GM12878 (cell line): ENCODE measurements at regions not wholly inside any gene's neighbourhood (a gene's known extent, or its start where the extent isn't known, plus 50 kb on each side); places are given as distances from the start of the nearest gene placed in this dataset.

Experiments used
- ATAC-seq: fragments of 200-7000 bp; cut with Tn5 transposase; 3 replicates; pipeline ENCODE4 v1.9.1; 2020; ENCODE audit warnings: mild to moderate bottlenecking, moderate library complexity
- BruUV-seq: library from RNA; stranded (reverse); fragments of 400-500 nt; replicated peaks from 2 replicates; lab custom pipeline; 2021; lab: Mats Ljungman, UMichigan
- CTCF ChIA-PET: fragments of 300-600 bp; sonication (Branson Sonifier 250); formaldehyde crosslinking; extraction: SDS; loops from one replicate; lab custom pipeline; 2021; ENCODE audit warnings: inconsistent platforms; lab: Yijun Ruan, JAX
- POLR2A ChIA-PET: fragments of 350-600 bp; formaldehyde crosslinking; extraction: SDS; loops from one replicate; lab custom pipeline; 2021; ENCODE audit warnings: inconsistent platforms; lab: Charles Lee
- RAD21 ChIA-PET: fragments of 300-600 bp; sonication (Branson Sonifier 250); formaldehyde crosslinking; loops from one replicate; lab custom pipeline; 2023; ENCODE audit warnings: antibody characterized with exemption; ENCODE audit not compliant: unreplicated experiment; lab: Charles Lee
- SMC1A ChIA-PET: fragments of 300-600 bp; sonication (Branson Sonifier 250); formaldehyde crosslinking; loops from one replicate; lab custom pipeline; 2023; ENCODE audit not compliant: unreplicated experiment, uncharacterized antibody; lab: Charles Lee
- DNase-seq: peaks from one replicate; pipeline ENCODE4 v3.0.0-alpha.2; 2011; ENCODE audit warnings: low read depth, low spot score
- FAIRE-seq: peaks from 3 replicates; lab custom pipeline; 2011; peaks lifted over from hg19 to GRCh38; lab: Jason Lieb, UNC
- H2AFZ ChIP-seq: 2 replicates; pipeline ENCODE4 v1.6.0; 2011; ENCODE audit warnings: low read depth, low read length, control low read depth; ENCODE audit not compliant: control insufficient read depth
- H3K27ac ChIP-seq: 2 replicates; pipeline ENCODE4 v1.5.1; 2011; ENCODE audit warnings: control low read depth; ENCODE audit not compliant: control insufficient read depth, insufficient read depth
- H3K27me3 ChIP-seq, 2 experiments: replicated peaks in 1 of 2; 2 replicates each; pipeline versions ENCODE4 v1.6.0 to v1.6.1; 2011; ENCODE audit warnings: low read length in 1 of 2; ENCODE audit not compliant: control insufficient read depth in 2 of 2, insufficient read depth in 2 of 2
- H3K36me3 ChIP-seq, 2 experiments: 2 replicates each; pipeline ENCODE4 v1.5.1; 2011; ENCODE audit warnings: low read length in 1 of 2; ENCODE audit not compliant: control insufficient read depth in 2 of 2, insufficient read depth in 2 of 2
- H3K4me1 ChIP-seq: 2 replicates; pipeline ENCODE4 v1.6.1; 2011; ENCODE audit warnings: mild to moderate bottlenecking, low read length, moderate library complexity, mixed read lengths; ENCODE audit not compliant: control insufficient read depth, insufficient read depth
- H3K4me2 ChIP-seq: 2 replicates; pipeline ENCODE4 v1.6.0; 2011; ENCODE audit warnings: control low read depth; ENCODE audit not compliant: control insufficient read depth, insufficient read depth
- H3K4me3 ChIP-seq: fragments of 200-600 bp; sonication (generic); 2 replicates; pipeline ENCODE4 v1.5.1; 2016
- H3K79me2 ChIP-seq: 2 replicates; pipeline ENCODE4 v1.6.0; 2011; ENCODE audit warnings: low read length; ENCODE audit not compliant: control insufficient read depth, insufficient read depth
- H3K9ac ChIP-seq: 2 replicates; pipeline ENCODE4 v1.8.0; 2011; ENCODE audit warnings: low read length, control low read depth, mixed read lengths; ENCODE audit not compliant: control insufficient read depth, insufficient read depth
- H3K9me3 ChIP-seq: replicated peaks from 3 replicates; pipeline ENCODE4 v1.5.1; 2011; ENCODE audit warnings: mild to moderate bottlenecking, low read length; ENCODE audit not compliant: control insufficient read depth, insufficient read depth
- H4K20me1 ChIP-seq: 2 replicates; pipeline ENCODE4 v1.6.0; 2011; ENCODE audit not compliant: control insufficient read depth, insufficient read depth
- ATF3 ChIP-seq: IDR thresholded peaks from 2 replicates; pipeline ENCODE4 v1.6.1; 2011; ENCODE audit warnings: low read depth, mild to moderate bottlenecking, low read length, moderate library complexity, borderline replicate concordance; ENCODE audit errors: extremely low read depth
- CHD2 ChIP-seq: IDR thresholded peaks from 2 replicates; pipeline ENCODE4 v1.6.1; 2011; ENCODE audit warnings: low read depth, low read length, improper control_type of control experiment, borderline replicate concordance
- MTA3 ChIP-seq: IDR thresholded peaks from 2 replicates; pipeline ENCODE4 v1.6.1; 2012; ENCODE audit warnings: low read length, inconsistent platforms, borderline replicate concordance
- WGBS: methylation state at CpG from one replicate; pipeline ENCODE4 v1.1.6; 2016; ENCODE audit warnings: low lambda C conversion rate; ENCODE audit not compliant: insufficient replicate concordance, insufficient coverage; ENCODE audit errors: missing lambda C conversion rate; 5-methylcytosine and 5-hydroxymethylcytosine counted together
- in situ Hi-C: fragments of 300-500 bp; cut with MboI; formaldehyde crosslinking; loops from 9 replicates; pipeline ENCODE4 v1.14.3; 2018; ENCODE audit warnings: mixed read lengths
- intact Hi-C: fragments of 100-400 bp; cut with micrococcal nuclease; formaldehyde crosslinking; loops from one replicate; pipeline ENCODE4 v1.14.2; 2022; ENCODE audit not compliant: unreplicated experiment
- TF ChIP-seq, protein P1 (sequence below): fragments of 150-350 bp; IDR thresholded peaks from 2 replicates; pipeline ENCODE4 v1.6.1; 2014; ENCODE audit warnings: mild to moderate bottlenecking, low read depth, low read length
- TF ChIP-seq, protein P2 (sequence below): fragments of 450-650 bp; IDR thresholded peaks from 2 replicates; pipeline ENCODE4 v1.6.1; 2017; ENCODE audit warnings: low read depth, mild to moderate bottlenecking, moderate library complexity

DNA sequence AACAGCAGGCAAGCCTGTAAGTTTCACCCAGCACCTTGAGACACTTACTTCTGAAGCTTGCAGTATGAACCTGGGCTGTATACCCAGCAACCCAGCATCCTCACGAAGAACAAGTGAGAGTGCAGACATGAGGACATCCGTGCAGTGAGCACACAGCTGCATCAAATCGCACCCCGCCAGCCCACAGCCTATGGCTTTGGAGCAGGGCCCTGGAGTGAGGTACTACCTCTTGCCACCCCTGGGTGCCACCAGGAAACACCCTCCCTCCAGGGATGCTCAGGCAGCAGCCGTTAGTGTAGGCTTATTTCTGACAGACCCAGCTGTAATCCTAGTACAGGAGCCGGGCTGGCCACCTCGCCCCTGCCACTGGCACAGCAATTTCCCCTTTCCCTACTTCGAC, 81.4 kb downstream of the ATPSCKMT start:
- no peak overlapping the region for H3K4me2 ChIP-seq
- intact Hi-C loops = no loop called here
- CTCF ChIA-PET = no interaction called here
- 30% methylated on average over 8 of the region's 8 CpGs for WGBS
- RAD21 ChIA-PET = no interaction called here
- no peak for ATAC-seq
- TF ChIP-seq MTA3 (no peak), CHD2 (no peak), ATF3 (no peak)
- TF ChIP-seq, protein P1, sequence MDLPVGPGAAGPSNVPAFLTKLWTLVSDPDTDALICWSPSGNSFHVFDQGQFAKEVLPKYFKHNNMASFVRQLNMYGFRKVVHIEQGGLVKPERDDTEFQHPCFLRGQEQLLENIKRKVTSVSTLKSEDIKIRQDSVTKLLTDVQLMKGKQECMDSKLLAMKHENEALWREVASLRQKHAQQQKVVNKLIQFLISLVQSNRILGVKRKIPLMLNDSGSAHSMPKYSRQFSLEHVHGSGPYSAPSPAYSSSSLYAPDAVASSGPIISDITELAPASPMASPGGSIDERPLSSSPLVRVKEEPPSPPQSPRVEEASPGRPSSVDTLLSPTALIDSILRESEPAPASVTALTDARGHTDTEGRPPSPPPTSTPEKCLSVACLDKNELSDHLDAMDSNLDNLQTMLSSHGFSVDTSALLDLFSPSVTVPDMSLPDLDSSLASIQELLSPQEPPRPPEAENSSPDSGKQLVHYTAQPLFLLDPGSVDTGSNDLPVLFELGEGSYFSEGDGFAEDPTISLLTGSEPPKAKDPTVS = no peak
- TF ChIP-seq, protein P2, sequence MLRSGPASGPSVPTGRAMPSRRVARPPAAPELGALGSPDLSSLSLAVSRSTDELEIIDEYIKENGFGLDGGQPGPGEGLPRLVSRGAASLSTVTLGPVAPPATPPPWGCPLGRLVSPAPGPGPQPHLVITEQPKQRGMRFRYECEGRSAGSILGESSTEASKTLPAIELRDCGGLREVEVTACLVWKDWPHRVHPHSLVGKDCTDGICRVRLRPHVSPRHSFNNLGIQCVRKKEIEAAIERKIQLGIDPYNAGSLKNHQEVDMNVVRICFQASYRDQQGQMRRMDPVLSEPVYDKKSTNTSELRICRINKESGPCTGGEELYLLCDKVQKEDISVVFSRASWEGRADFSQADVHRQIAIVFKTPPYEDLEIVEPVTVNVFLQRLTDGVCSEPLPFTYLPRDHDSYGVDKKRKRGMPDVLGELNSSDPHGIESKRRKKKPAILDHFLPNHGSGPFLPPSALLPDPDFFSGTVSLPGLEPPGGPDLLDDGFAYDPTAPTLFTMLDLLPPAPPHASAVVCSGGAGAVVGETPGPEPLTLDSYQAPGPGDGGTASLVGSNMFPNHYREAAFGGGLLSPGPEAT = no peak
- TF ChIP-seq, all 136 proteins: peak for 0
- Histone ChIP-seq H2AFZ (no peak overlapping the region), H3K36me3 (no peaks in the 10 kb centered on the region), H3K4me1 (no peaks in the 10 kb centered on the region), H3K9me3 (no peaks in the 10 kb centered on the region), H3K27me3 (no peaks in the 10 kb centered on the region), H3K9ac (no peak overlapping the region), H4K20me1 (no peaks in the 10 kb centered on the region), H3K4me3 (no peak overlapping the region), H3K79me2 (no peaks in the 10 kb centered on the region), H3K27ac (no peak overlapping the region)
- FAIRE-seq = no peak
- no peak for DNase-seq
- in situ Hi-C loops = no loop called here
- no TSS peak for BruUV-seq
- ChIA-PET POLR2A (no interaction called here), SMC1A (no interaction called here)
